Activated naive CD8-positive, alpha-beta T cell treated with anti-CD3 and anti-CD28 coated beads for 36 hours (primary cell): ENCODE measurements at regions not wholly inside any gene's neighbourhood (a gene's known extent, or its start where the extent isn't known, plus 50 kb on each side); places are given as distances from the start of the nearest gene placed in this dataset.
"Not testable (repeated sequence)": the region's sequence is repeated elsewhere in the genome, so short reads cannot be mapped to it uniquely, and the experiment has no call there.

Experiments
- DNase-seq: peaks from one replicate; pipeline ENCODE4 v3.0.0; 2021
- H3K27ac Mint-ChIP-seq: one replicate; pipeline ENCODE4 v1.8.0; 2022; ENCODE audit warnings: mild to moderate bottlenecking, moderate library complexity, mixed read lengths
- H3K27me3 Mint-ChIP-seq: one replicate; pipeline ENCODE4 v1.8.0; 2022; ENCODE audit warnings: mild to moderate bottlenecking, mixed read lengths
- H3K36me3 Mint-ChIP-seq: one replicate; pipeline ENCODE4 v1.8.0; 2021; ENCODE audit warnings: mild to moderate bottlenecking, mixed read lengths
- H3K4me1 Mint-ChIP-seq: one replicate; pipeline ENCODE4 v1.8.0; 2021; ENCODE audit warnings: mixed read lengths
- H3K4me3 Mint-ChIP-seq: one replicate; pipeline ENCODE4 v1.8.0; 2022; ENCODE audit warnings: mild to moderate bottlenecking, moderate library complexity, mixed read lengths
- H3K9me3 Mint-ChIP-seq: one replicate; pipeline ENCODE4 v1.8.0; 2022; ENCODE audit warnings: mixed read lengths

- Mint-ChIP-seq H3K27me3 (no peaks in the 10 kb centered on the region), H3K27ac (no peak overlapping the region), H3K9me3 (peaks cover 13% of the 10 kb centered on the region), H3K4me3 (no peak overlapping the region), H3K36me3 (no peaks in the 10 kb centered on the region), H3K4me1 (no peaks in the 10 kb centered on the region)
- DNase-seq: no peak
Observed at GRCh38 chr13:65756071-65756671, 1474.0 kb downstream of the PCDH9 start.

GRCh38 chr13:65748227-65748626 lies 1481.9 kb downstream of the PCDH9 start:
- DNase-seq: no peak
- no peaks in the 10 kb centered on the region for H3K27me3 Mint-ChIP-seq
- no peaks in the 10 kb centered on the region for H3K36me3 Mint-ChIP-seq
- no peaks in the 10 kb centered on the region for H3K4me1 Mint-ChIP-seq
- H3K4me3 Mint-ChIP-seq: no peak overlapping the region
- H3K9me3 Mint-ChIP-seq: peaks cover 7% of the 10 kb centered on the region
- no peak overlapping the region for H3K27ac Mint-ChIP-seq

- Mint-ChIP-seq H3K36me3 (no peaks in the 10 kb centered on the region), H3K27ac (no peak overlapping the region), H3K4me3 (no peak overlapping the region), H3K27me3 (no peaks in the 10 kb centered on the region), H3K4me1 (no peaks in the 10 kb centered on the region), H3K9me3 (peaks cover 7% of the 10 kb centered on the region)
- no peak for DNase-seq
Observed at GRCh38 chr13:65746406-65746921, 1483.7 kb downstream of the PCDH9 start.

- no peak overlapping the region for H3K27ac Mint-ChIP-seq
- peaks cover 4% of the 10 kb centered on the region for H3K9me3 Mint-ChIP-seq
- H3K36me3 Mint-ChIP-seq: no peaks in the 10 kb centered on the region
Observed at GRCh38 chr13:65744836-65745235, 1485.3 kb downstream of the PCDH9 start.

GRCh38 chr13:65733110-65733509 lies 1497.0 kb downstream of the PCDH9 start:
- no peaks in the 10 kb centered on the region for H3K27me3 Mint-ChIP-seq
- no peaks in the 10 kb centered on the region for H3K4me1 Mint-ChIP-seq
- DNase-seq: no peak
- H3K9me3 Mint-ChIP-seq: peaks cover 12% of the 10 kb centered on the region
- no peaks in the 10 kb centered on the region for H3K36me3 Mint-ChIP-seq
- H3K4me3 Mint-ChIP-seq: no peak overlapping the region
- no peak overlapping the region for H3K27ac Mint-ChIP-seq

More at GRCh38 chr13:65744836-65745235, 1485.3 kb downstream of the PCDH9 start:
- no peak for DNase-seq
- no peaks in the 10 kb centered on the region for H3K4me1 Mint-ChIP-seq
- H3K4me3 Mint-ChIP-seq: no peak overlapping the region
- H3K27me3 Mint-ChIP-seq: no peaks in the 10 kb centered on the region

- H3K36me3 Mint-ChIP-seq: no peaks in the 10 kb centered on the region
- no peaks in the 10 kb centered on the region for H3K4me1 Mint-ChIP-seq
- no peak overlapping the region for H3K4me3 Mint-ChIP-seq
- H3K27me3 Mint-ChIP-seq: no peaks in the 10 kb centered on the region
- H3K9me3 Mint-ChIP-seq: no peaks in the 10 kb centered on the region
- no peak for DNase-seq
- no peak overlapping the region for H3K27ac Mint-ChIP-seq
Observed at GRCh38 chr13:65727070-65727469, 1503.1 kb downstream of the PCDH9 start.

GRCh38 chr13:65725006-65725405 lies 1505.1 kb downstream of the PCDH9 start:
- Mint-ChIP-seq H3K4me1 (no peaks in the 10 kb centered on the region), H3K36me3 (no peaks in the 10 kb centered on the region), H3K27me3 (no peaks in the 10 kb centered on the region), H3K27ac (no peak overlapping the region), H3K4me3 (no peak overlapping the region), H3K9me3 (no peaks in the 10 kb centered on the region)
- DNase-seq: no peak

- Mint-ChIP-seq H3K36me3 (no peaks in the 10 kb centered on the region), H3K27ac (no peak overlapping the region), H3K9me3 (no peaks in the 10 kb centered on the region), H3K27me3 (no peaks in the 10 kb centered on the region), H3K4me1 (no peaks in the 10 kb centered on the region), H3K4me3 (no peak overlapping the region)
- DNase-seq: no peak
Observed at GRCh38 chr13:65724226-65724625, 1505.9 kb downstream of the PCDH9 start.

GRCh38 chr13:65722506-65722905 lies 1507.6 kb downstream of the PCDH9 start:
- Mint-ChIP-seq H3K27ac (no peak overlapping the region), H3K4me1 (no peaks in the 10 kb centered on the region), H3K27me3 (no peaks in the 10 kb centered on the region), H3K4me3 (no peak overlapping the region), H3K36me3 (no peaks in the 10 kb centered on the region), H3K9me3 (peaks cover 3% of the 10 kb centered on the region)
- DNase-seq: no peak

- H3K4me1 Mint-ChIP-seq: no peaks in the 10 kb centered on the region
Observed at GRCh38 chr13:65719831-65720230, 1510.3 kb downstream of the PCDH9 start.

GRCh38 chr13:65710514-65710913 lies 1519.6 kb downstream of the PCDH9 start:
- Mint-ChIP-seq H3K27ac (no peak overlapping the region), H3K9me3 (peaks cover 4% of the 10 kb centered on the region), H3K36me3 (no peaks in the 10 kb centered on the region), H3K4me3 (no peak overlapping the region), H3K27me3 (no peaks in the 10 kb centered on the region), H3K4me1 (no peaks in the 10 kb centered on the region)
- no peak for DNase-seq

More at GRCh38 chr13:65719831-65720230, 1510.3 kb downstream of the PCDH9 start:
- peaks cover 5% of the 10 kb centered on the region for H3K9me3 Mint-ChIP-seq
- H3K27ac Mint-ChIP-seq: no peak overlapping the region
- DNase-seq: no peak
- H3K36me3 Mint-ChIP-seq: no peaks in the 10 kb centered on the region
- no peaks in the 10 kb centered on the region for H3K27me3 Mint-ChIP-seq
- no peak overlapping the region for H3K4me3 Mint-ChIP-seq

GRCh38 chr13:65697843-65698242 lies 1532.3 kb downstream of the PCDH9 start:
- Mint-ChIP-seq H3K27ac (no peak overlapping the region), H3K4me3 (no peak overlapping the region), H3K9me3 (peaks cover 3% of the 10 kb centered on the region), H3K27me3 (no peaks in the 10 kb centered on the region), H3K36me3 (no peaks in the 10 kb centered on the region), H3K4me1 (no peaks in the 10 kb centered on the region)
- DNase-seq: no peak

GRCh38 chr13:65679240-65679639 lies 1550.9 kb downstream of the PCDH9 start:
- Mint-ChIP-seq H3K36me3 (no peaks in the 10 kb centered on the region), H3K9me3 (peaks cover 5% of the 10 kb centered on the region), H3K27me3 (no peaks in the 10 kb centered on the region), H3K4me3 (no peak overlapping the region), H3K27ac (no peak overlapping the region), H3K4me1 (no peaks in the 10 kb centered on the region)
- DNase-seq: no peak

GRCh38 chr13:65677906-65678305 lies 1552.2 kb downstream of the PCDH9 start:
- peaks cover 12% of the 10 kb centered on the region for H3K9me3 Mint-ChIP-seq
- no peak overlapping the region for H3K27ac Mint-ChIP-seq
- no peak for DNase-seq
- no peaks in the 10 kb centered on the region for H3K36me3 Mint-ChIP-seq
- H3K27me3 Mint-ChIP-seq: no peaks in the 10 kb centered on the region
- H3K4me1 Mint-ChIP-seq: no peaks in the 10 kb centered on the region
- no peak overlapping the region for H3K4me3 Mint-ChIP-seq

GRCh38 chr13:65675383-65675782 lies 1554.8 kb downstream of the PCDH9 start:
- H3K9me3 Mint-ChIP-seq: peaks cover 24% of the 10 kb centered on the region
- H3K27me3 Mint-ChIP-seq, H3K4me1 Mint-ChIP-seq: not testable (repeated sequence)

GRCh38 chr13:65670014-65670625 lies 1560.0 kb downstream of the PCDH9 start:
- Mint-ChIP-seq H3K9me3 (peaks cover 24% of the 10 kb centered on the region), H3K4me1 (no peaks in the 10 kb centered on the region), H3K36me3 (no peaks in the 10 kb centered on the region), H3K27me3 (no peaks in the 10 kb centered on the region), H3K4me3 (no peak overlapping the region), H3K27ac (no peak overlapping the region)
- DNase-seq: no peak

More at GRCh38 chr13:65675383-65675782, 1554.8 kb downstream of the PCDH9 start:
- not testable (repeated sequence) for H3K36me3 Mint-ChIP-seq, DNase-seq, H3K27ac Mint-ChIP-seq, H3K4me3 Mint-ChIP-seq
